ENCODE measurements at regions not wholly inside any gene's neighbourhood (a gene's known extent, or its start where the extent isn't known, plus 50 kb on each side); places are given as distances from the start of the nearest gene placed in this dataset.
A peak's percentile ranks its signal among the peaks of the same experiment; 100 is the strongest.

- no CpG with 5 or more reads among the region's 25 CpGs for WGBS (ENCODE audit: insufficient coverage, low lambda C conversion rate)
- H3K27me3 ChIP-seq (ENCODE audit: control insufficient read depth, insufficient read depth, low read length) = peaks cover 3% of the 10 kb centered on the region
- no peak overlapping the region for H3K27ac ChIP-seq (ENCODE audit: low read length)
- DNase-seq = no peak
- H3K9me3 ChIP-seq (ENCODE audit: control insufficient read depth, low read depth, low read length) = no peaks in the 10 kb centered on the region
- H3K4me1 ChIP-seq (ENCODE audit: control insufficient read depth, insufficient read depth, low read length) = no peaks in the 10 kb centered on the region
- H3K36me3 ChIP-seq (ENCODE audit: control insufficient read depth, insufficient read depth, low read length) = no peaks in the 10 kb centered on the region
- no peak overlapping the region for H3K4me3 ChIP-seq (ENCODE audit: low read length)
Measured at GRCh38 chr10:42940487-42941294, 136.2 kb upstream of the RET start.

GRCh38 chr10:42941295-42941644, 135.6 kb upstream of the RET start:
- H3K9me3 ChIP-seq (ENCODE audit: control insufficient read depth, low read depth, low read length) = no peaks in the 10 kb centered on the region
- no peaks in the 10 kb centered on the region for H3K36me3 ChIP-seq (ENCODE audit: control insufficient read depth, insufficient read depth, low read length)
- H3K4me3 ChIP-seq (ENCODE audit: low read length) = no peak overlapping the region
- no peak for DNase-seq
- WGBS (ENCODE audit: insufficient coverage, low lambda C conversion rate) = no CpG with 5 or more reads among the region's 14 CpGs
- H3K27me3 ChIP-seq (ENCODE audit: control insufficient read depth, insufficient read depth, low read length) = peaks cover 1% of the 10 kb centered on the region
- no peaks in the 10 kb centered on the region for H3K4me1 ChIP-seq (ENCODE audit: control insufficient read depth, insufficient read depth, low read length)
- H3K27ac ChIP-seq (ENCODE audit: low read length) = no peak overlapping the region

DNA sequence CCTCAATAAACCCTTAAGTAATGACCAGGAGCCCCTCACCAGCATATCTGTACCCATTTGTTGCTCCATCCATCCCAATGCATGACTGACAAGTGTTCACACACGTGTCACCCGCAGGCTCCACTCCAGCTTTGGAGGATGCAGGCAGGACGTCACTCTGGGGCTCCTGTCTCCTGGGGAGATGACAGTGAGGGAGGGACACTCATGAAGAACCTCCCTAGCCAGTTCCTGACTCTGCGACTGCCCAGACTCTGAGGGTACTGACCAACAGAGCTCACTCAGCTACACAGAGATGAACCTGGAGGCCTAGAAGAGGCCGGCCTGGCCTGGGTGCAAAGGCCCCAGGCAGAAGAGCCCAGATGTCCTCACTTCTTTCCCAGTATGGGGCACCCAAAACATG, 135.1 kb upstream of the RET start:
- Histone ChIP-seq H3K4me3 (ENCODE audit: low read length) (no peak overlapping the region), H3K27me3 (ENCODE audit: control insufficient read depth, insufficient read depth, low read length) (no peaks in the 10 kb centered on the region), H3K9me3 (ENCODE audit: control insufficient read depth, low read depth, low read length) (no peaks in the 10 kb centered on the region), H3K4me1 (ENCODE audit: control insufficient read depth, insufficient read depth, low read length) (no peaks in the 10 kb centered on the region), H3K36me3 (ENCODE audit: control insufficient read depth, insufficient read depth, low read length) (no peaks in the 10 kb centered on the region), H3K27ac (ENCODE audit: low read length) (no peak overlapping the region)
- no peak for DNase-seq
- no CpG with 5 or more reads among the region's 5 CpGs for WGBS (ENCODE audit: insufficient coverage, low lambda C conversion rate)

GRCh38 chr10:42942279-42942950, 134.5 kb upstream of the RET start:
- no peak for DNase-seq
- WGBS (ENCODE audit: insufficient coverage, low lambda C conversion rate) = 100% methylated on average over 1 of the region's 7 CpGs
- Histone ChIP-seq H3K27me3 (ENCODE audit: control insufficient read depth, insufficient read depth, low read length) (no peaks in the 10 kb centered on the region), H3K4me1 (ENCODE audit: control insufficient read depth, insufficient read depth, low read length) (no peaks in the 10 kb centered on the region), H3K36me3 (ENCODE audit: control insufficient read depth, insufficient read depth, low read length) (no peaks in the 10 kb centered on the region), H3K9me3 (ENCODE audit: control insufficient read depth, low read depth, low read length) (no peaks in the 10 kb centered on the region), H3K4me3 (ENCODE audit: low read length) (no peak overlapping the region), H3K27ac (ENCODE audit: low read length) (no peak overlapping the region)

DNA sequence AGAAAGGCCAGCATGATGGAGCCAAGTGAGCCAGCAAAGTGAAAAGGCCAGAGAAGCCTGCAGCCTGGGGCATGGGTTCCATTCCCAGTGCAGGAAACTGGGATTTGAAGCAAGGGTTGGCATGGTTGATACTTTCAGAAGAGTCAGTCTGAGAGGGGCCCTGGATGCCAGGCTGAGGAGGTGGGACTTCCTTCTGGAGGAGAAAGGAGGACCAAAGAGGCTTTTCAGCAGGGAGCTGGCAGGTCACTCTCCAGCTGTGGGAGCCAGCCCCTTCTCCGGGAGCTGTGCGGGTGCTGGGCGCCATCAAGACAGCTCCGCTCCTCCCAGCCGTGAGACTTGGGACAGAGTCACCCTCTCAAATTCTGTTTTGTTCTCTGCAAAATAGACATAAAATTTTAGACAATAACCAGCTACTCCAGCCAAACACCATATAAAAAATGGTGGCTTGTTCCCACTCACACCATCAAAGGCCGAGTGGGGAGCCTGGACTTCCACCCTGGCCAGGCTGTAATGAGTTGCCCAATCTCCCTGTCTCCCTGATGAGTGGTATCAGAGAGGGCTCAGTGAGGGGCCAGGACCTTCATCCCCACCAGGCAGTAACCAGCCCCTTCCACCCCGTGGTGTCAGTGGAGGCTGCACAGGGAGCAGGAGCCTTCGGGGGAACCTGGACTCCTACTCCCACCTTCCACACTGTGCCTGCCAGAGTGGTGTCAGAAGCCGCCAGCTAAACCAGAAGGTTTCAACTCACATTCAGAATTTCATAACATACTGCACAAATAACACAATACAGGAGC, 133.6 kb upstream of the RET start:
- no CpG with 5 or more reads among the region's 9 CpGs for WGBS (ENCODE audit: insufficient coverage, low lambda C conversion rate)
- no peak for DNase-seq
- Histone ChIP-seq H3K27me3 (ENCODE audit: control insufficient read depth, insufficient read depth, low read length) (no peaks in the 10 kb centered on the region), H3K4me3 (ENCODE audit: low read length) (no peak overlapping the region), H3K9me3 (ENCODE audit: control insufficient read depth, low read depth, low read length) (no peaks in the 10 kb centered on the region), H3K4me1 (ENCODE audit: control insufficient read depth, insufficient read depth, low read length) (no peaks in the 10 kb centered on the region), H3K27ac (ENCODE audit: low read length) (no peak overlapping the region), H3K36me3 (ENCODE audit: control insufficient read depth, insufficient read depth, low read length) (no peaks in the 10 kb centered on the region)

- WGBS (ENCODE audit: insufficient coverage, low lambda C conversion rate) = 88% methylated on average over 2 of the region's 2 CpGs
- DNase-seq = no peak
- Histone ChIP-seq H3K27me3 (ENCODE audit: control insufficient read depth, insufficient read depth, low read length) (peaks cover 25% of the 10 kb centered on the region), H3K36me3 (ENCODE audit: control insufficient read depth, insufficient read depth, low read length) (no peaks in the 10 kb centered on the region), H3K9me3 (ENCODE audit: control insufficient read depth, low read depth, low read length) (no peaks in the 10 kb centered on the region), H3K27ac (ENCODE audit: low read length) (no peak overlapping the region), H3K4me3 (ENCODE audit: low read length) (no peak overlapping the region), H3K4me1 (ENCODE audit: control insufficient read depth, insufficient read depth, low read length) (peaks cover 3% of the 10 kb centered on the region)
Measured at GRCh38 chr10:42948040-42948439, 128.8 kb upstream of the RET start.

- Histone ChIP-seq H3K4me1 (ENCODE audit: control insufficient read depth, insufficient read depth, low read length) (peaks cover 3% of the 10 kb centered on the region), H3K27ac (ENCODE audit: low read length) (no peak overlapping the region), H3K9me3 (ENCODE audit: control insufficient read depth, low read depth, low read length) (no peaks in the 10 kb centered on the region), H3K36me3 (ENCODE audit: control insufficient read depth, insufficient read depth, low read length) (no peaks in the 10 kb centered on the region), H3K4me3 (ENCODE audit: low read length) (no peak overlapping the region), H3K27me3 (ENCODE audit: control insufficient read depth, insufficient read depth, low read length) (peaks cover 28% of the 10 kb centered on the region)
- DNase-seq = no peak
- WGBS (ENCODE audit: insufficient coverage, low lambda C conversion rate) = 100% methylated on average over 1 of the region's 2 CpGs
Measured at GRCh38 chr10:42949287-42949686, 127.6 kb upstream of the RET start.

- H3K4me1 ChIP-seq (ENCODE audit: control insufficient read depth, insufficient read depth, low read length) = peaks cover 3% of the 10 kb centered on the region
- no peak for DNase-seq
- H3K27ac ChIP-seq (ENCODE audit: low read length) = no peak overlapping the region
- H3K4me3 ChIP-seq (ENCODE audit: low read length) = no peak overlapping the region
- no peaks in the 10 kb centered on the region for H3K36me3 ChIP-seq (ENCODE audit: control insufficient read depth, insufficient read depth, low read length)
- WGBS (ENCODE audit: insufficient coverage, low lambda C conversion rate) = 62% methylated on average over 3 of the region's 27 CpGs
- H3K9me3 ChIP-seq (ENCODE audit: control insufficient read depth, low read depth, low read length) = no peaks in the 10 kb centered on the region
- peaks cover 28% of the 10 kb centered on the region for H3K27me3 ChIP-seq (ENCODE audit: control insufficient read depth, insufficient read depth, low read length)
Measured at GRCh38 chr10:42950606-42951485, 126.0 kb upstream of the RET start.

DNA sequence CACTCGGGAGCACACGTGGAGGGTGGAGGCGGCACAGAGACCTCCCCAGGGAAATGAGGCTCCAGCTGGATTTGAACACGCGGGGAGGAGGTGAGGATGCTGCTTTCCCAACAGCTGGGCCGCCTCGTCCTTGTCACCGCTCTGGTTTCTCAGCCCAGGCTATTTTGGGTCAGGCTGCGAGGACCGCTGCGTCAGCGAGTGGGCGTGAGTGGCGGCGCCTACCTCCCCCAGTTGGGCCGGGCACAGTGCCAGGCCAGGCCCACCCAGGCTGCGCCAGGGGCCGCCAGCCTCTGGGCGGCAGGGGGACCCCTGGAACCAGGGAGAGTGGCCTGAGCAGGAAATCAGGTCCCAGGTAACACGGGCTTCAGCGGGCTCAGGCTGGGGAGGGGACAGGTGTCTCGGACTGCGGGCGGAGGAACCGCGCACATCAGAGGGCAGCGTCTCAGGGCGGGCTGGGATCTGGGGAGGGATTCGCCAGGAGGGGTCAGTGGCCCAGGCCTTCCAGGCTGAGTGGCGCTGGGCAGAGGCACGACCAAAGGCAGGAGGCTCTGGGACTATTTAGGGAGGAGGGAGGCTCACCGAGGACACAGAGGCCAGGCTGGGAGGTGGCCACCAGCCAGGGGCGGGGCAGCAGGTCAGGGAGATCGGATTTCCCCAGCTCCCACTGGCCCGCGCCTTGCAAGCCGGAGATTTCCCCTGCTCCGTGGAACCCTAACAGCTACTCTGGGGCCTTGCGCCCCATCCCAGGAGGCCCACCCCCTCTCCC, 125.2 kb upstream of the RET start:
- Histone ChIP-seq H3K4me3 (ENCODE audit: low read length) (no peak overlapping the region), H3K27ac (ENCODE audit: low read length) (no peak overlapping the region)
- no CpG with 5 or more reads among the region's 39 CpGs for WGBS (ENCODE audit: insufficient coverage, low lambda C conversion rate)

More for the DNA sequence above, 125.2 kb upstream of the RET start:
- DNase-seq = peak in 1 of 2 donors; percentile 24
- H3K9me3 ChIP-seq (ENCODE audit: control insufficient read depth, low read depth, low read length) = no peaks in the 10 kb centered on the region
- H3K27me3 ChIP-seq (ENCODE audit: control insufficient read depth, insufficient read depth, low read length) = peaks cover 28% of the 10 kb centered on the region
- H3K36me3 ChIP-seq (ENCODE audit: control insufficient read depth, insufficient read depth, low read length) = no peaks in the 10 kb centered on the region
- peaks cover 3% of the 10 kb centered on the region for H3K4me1 ChIP-seq (ENCODE audit: control insufficient read depth, insufficient read depth, low read length)
